Adrenal gland (tissue), 5 donors: ENCODE measurements at regions not wholly inside any gene's neighbourhood (a gene's known extent, or its start where the extent isn't known, plus 50 kb on each side); places are given as distances from the start of the nearest gene placed in this dataset.

Experiments used
- POLR2A ChIP-seq, 2 donors: fragments of 450-650 bp; IDR thresholded peaks; one replicate each; pipeline ENCODE4 v1.6.1; 2017; ENCODE audit warnings: antibody characterized with exemption in 2 of 2, mild to moderate bottlenecking in 2 of 2, moderate library complexity in 1 of 2
- TF ChIP-seq, protein P1 (sequence below), 6 experiments: fragments of 450-650 bp in 4 of 6; fragments of 200-600 bp in 2 of 6; sonication (generic) in 1 of 6; IDR thresholded peaks; 1 replicate in 5 of 6; 2 replicates in 1 of 6; pipeline versions ENCODE4 v1.5.1 to v1.8.0; 2016 to 2021; ENCODE audit warnings: antibody characterized with exemption in 6 of 6, mild to moderate bottlenecking in 2 of 6, moderate library complexity in 1 of 6
- donor health status: DM: no; HTN: no; CAD: no.

DNA sequence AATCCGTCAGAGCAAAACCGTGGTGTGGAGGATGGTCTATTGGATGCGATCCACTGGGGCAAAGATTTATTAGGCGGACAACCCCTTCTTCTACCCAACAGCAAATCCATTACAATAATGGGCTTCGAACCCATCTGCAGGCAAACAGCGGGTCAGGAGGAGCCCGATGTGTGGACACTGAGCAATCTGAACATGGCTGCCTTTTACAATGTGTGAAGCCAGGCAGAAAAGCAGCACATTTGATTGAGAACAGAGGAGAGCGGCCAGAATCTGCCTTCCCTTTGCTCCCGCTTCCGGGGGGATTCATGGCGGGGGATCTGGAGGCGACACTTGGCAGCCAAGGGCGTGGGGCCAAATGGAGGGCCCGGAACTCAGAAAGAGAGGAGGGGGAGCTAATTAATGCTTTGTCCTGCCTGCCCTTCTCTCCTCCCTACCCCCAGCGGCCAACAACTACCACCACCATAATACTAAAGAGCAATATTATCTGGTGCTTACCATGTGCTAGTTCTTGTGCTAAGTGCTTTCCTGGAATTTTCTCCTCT, 133.0 kb downstream of the EMX2 start:
- TF ChIP-seq, protein P1, sequence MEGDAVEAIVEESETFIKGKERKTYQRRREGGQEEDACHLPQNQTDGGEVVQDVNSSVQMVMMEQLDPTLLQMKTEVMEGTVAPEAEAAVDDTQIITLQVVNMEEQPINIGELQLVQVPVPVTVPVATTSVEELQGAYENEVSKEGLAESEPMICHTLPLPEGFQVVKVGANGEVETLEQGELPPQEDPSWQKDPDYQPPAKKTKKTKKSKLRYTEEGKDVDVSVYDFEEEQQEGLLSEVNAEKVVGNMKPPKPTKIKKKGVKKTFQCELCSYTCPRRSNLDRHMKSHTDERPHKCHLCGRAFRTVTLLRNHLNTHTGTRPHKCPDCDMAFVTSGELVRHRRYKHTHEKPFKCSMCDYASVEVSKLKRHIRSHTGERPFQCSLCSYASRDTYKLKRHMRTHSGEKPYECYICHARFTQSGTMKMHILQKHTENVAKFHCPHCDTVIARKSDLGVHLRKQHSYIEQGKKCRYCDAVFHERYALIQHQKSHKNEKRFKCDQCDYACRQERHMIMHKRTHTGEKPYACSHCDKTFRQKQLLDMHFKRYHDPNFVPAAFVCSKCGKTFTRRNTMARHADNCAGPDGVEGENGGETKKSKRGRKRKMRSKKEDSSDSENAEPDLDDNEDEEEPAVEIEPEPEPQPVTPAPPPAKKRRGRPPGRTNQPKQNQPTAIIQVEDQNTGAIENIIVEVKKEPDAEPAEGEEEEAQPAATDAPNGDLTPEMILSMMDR (IDR thresholded peaks at IDR 0.05), result no peak
- no peak for TF ChIP-seq POLR2A (IDR thresholded peaks at IDR 0.05)
